Left ventricle myocardium inferior (tissue), 1 donor: ENCODE measurements at regions not wholly inside any gene's neighbourhood (a gene's known extent, or its start where the extent isn't known, plus 50 kb on each side); places are given as distances from the start of the nearest gene placed in this dataset.
"Not testable (repeated sequence)": the region's sequence is repeated elsewhere in the genome, so short reads cannot be mapped to it uniquely, and the experiment has no call there.

ENCODE experiments used
- DNase-seq: peaks from one replicate; pipeline ENCODE4 v3.0.0-alpha.2; 2020
- H3K27ac ChIP-seq: fragments of 200-600 bp; replicated peaks from 2 replicates; pipeline ENCODE4 v1.8.0; 2021
- H3K27me3 ChIP-seq: fragments of 200-600 bp; 2 replicates; pipeline ENCODE4 v1.8.0; 2021; ENCODE audit warnings: low read depth
- H3K36me3 ChIP-seq: fragments of 200-600 bp; 2 replicates; pipeline ENCODE4 v1.8.0; 2021
- H3K4me1 ChIP-seq: fragments of 200-600 bp; 2 replicates; pipeline ENCODE4 v1.8.0; 2021
- H3K4me3 ChIP-seq: fragments of 200-600 bp; 2 replicates; pipeline ENCODE4 v1.8.0; 2021; ENCODE audit warnings: mild to moderate bottlenecking, moderate library complexity
- H3K9me3 ChIP-seq: fragments of 200-600 bp; replicated peaks from 2 replicates; pipeline ENCODE4 v1.8.0; 2021
- CTCF ChIP-seq: fragments of 200-600 bp; IDR thresholded peaks from 2 replicates; pipeline ENCODE4 v1.8.0; 2021; ENCODE audit warnings: antibody characterized with exemption, mild to moderate bottlenecking, borderline replicate concordance
- intact Hi-C: fragments of 100-400 bp; cut with micrococcal nuclease; formaldehyde crosslinking; loops from one replicate; pipeline ENCODE4 v1.11.0; 2022
- donor health status: DM: no; HTN: yes; CAD: no; lungs with severe emphysema.

- no peaks in the 10 kb centered on the region for H3K27me3 ChIP-seq
- no peaks in the 10 kb centered on the region for H3K9me3 ChIP-seq
- DNase-seq, result no peak
- H3K27ac ChIP-seq, result no peak overlapping the region
- no peaks in the 10 kb centered on the region for H3K36me3 ChIP-seq
- intact Hi-C loops, result no loop called here
- H3K4me1 ChIP-seq, result no peaks in the 10 kb centered on the region
- TF ChIP-seq CTCF, result no peak
- H3K4me3 ChIP-seq, result no peak overlapping the region
Measured at GRCh38 chr3:64363842-64364241, 138.6 kb upstream of the PRICKLE2 start.

- no peaks in the 10 kb centered on the region for H3K27me3 ChIP-seq
- no peak overlapping the region for H3K4me3 ChIP-seq
- TF ChIP-seq CTCF, result no peak
- intact Hi-C loops, result no loop called here
- H3K9me3 ChIP-seq, result no peaks in the 10 kb centered on the region
- no peak for DNase-seq
- H3K27ac ChIP-seq, result no peak overlapping the region
- H3K36me3 ChIP-seq, result no peaks in the 10 kb centered on the region
- H3K4me1 ChIP-seq, result no peaks in the 10 kb centered on the region
Measured at GRCh38 chr3:64361962-64362735, 136.9 kb upstream of the PRICKLE2 start.

- H3K27me3 ChIP-seq, DNase-seq, intact Hi-C loops, H3K36me3 ChIP-seq, H3K9me3 ChIP-seq, H3K4me3 ChIP-seq, H3K4me1 ChIP-seq, H3K27ac ChIP-seq: not testable (repeated sequence)
Measured at GRCh38 chr3:64361036-64361435, 135.8 kb upstream of the PRICKLE2 start.

- no peaks in the 10 kb centered on the region for H3K27me3 ChIP-seq
- DNase-seq, result no peak
- intact Hi-C loops, result no loop called here
- H3K27ac ChIP-seq, result no peak overlapping the region
- no peak for TF ChIP-seq CTCF
- no peak overlapping the region for H3K4me3 ChIP-seq
- peaks cover 7% of the 10 kb centered on the region for H3K4me1 ChIP-seq
- H3K9me3 ChIP-seq, result no peaks in the 10 kb centered on the region
- no peaks in the 10 kb centered on the region for H3K36me3 ChIP-seq
Measured at GRCh38 chr3:64360280-64360679, 135.0 kb upstream of the PRICKLE2 start.

- Histone ChIP-seq H3K4me3 (no peak overlapping the region), H3K36me3 (no peaks in the 10 kb centered on the region), H3K27me3 (no peaks in the 10 kb centered on the region), H3K9me3 (no peaks in the 10 kb centered on the region), H3K4me1 (peaks cover 11% of the 10 kb centered on the region), H3K27ac (no peak overlapping the region)
- TF ChIP-seq CTCF, result no peak
- intact Hi-C loops, result no loop called here
- DNase-seq, result no peak
Measured at GRCh38 chr3:64359735-64360134, 134.5 kb upstream of the PRICKLE2 start.

- H3K36me3 ChIP-seq, result no peaks in the 10 kb centered on the region
- H3K4me1 ChIP-seq, result peaks cover 11% of the 10 kb centered on the region
- H3K4me3 ChIP-seq, result no peak overlapping the region
- H3K27me3 ChIP-seq, result no peaks in the 10 kb centered on the region
- TF ChIP-seq CTCF, result no peak
- no peak overlapping the region for H3K27ac ChIP-seq
- H3K9me3 ChIP-seq, result no peaks in the 10 kb centered on the region
- DNase-seq, result no peak
- intact Hi-C loops, result no loop called here
Measured at GRCh38 chr3:64358853-64359252, 133.6 kb upstream of the PRICKLE2 start.
